ENCODE measurements at regions not wholly inside any gene's neighbourhood (a gene's known extent, or its start where the extent isn't known, plus 50 kb on each side); places are given as distances from the start of the nearest gene placed in this dataset.

DNA sequence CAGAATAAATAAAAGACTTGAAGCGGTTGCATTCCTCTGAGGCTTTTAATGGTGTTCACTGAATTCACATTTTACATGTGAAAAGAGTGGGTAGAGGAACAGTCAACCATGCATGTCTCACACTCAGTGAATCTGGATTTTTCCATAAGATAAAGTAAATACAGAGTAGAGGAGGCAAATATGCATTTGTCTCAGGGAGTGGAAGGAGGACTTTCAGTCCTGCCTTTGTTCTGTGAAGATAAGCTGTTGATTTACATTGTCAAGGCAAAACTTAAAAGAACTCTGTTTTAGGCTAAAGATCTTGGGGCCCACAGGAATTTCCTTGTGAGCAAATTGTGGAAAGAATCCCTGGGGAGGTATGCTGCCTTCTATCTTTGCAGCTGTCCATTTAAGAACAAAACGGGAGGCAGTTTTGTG is 825.3 kb upstream of the MBL2 start:
- Histone ChIP-seq H3K79me2 (ENCODE audit: insufficient read depth, low read length) (no peaks in the 10 kb centered on the region), H3K4me2 (replicated peaks; ENCODE audit: extremely low read depth, low read length, poor library complexity, severe bottlenecking) (no peak overlapping the region), H4K20me1 (ENCODE audit: insufficient read depth, low read length) (no peaks in the 10 kb centered on the region), H3K27me3 (ENCODE audit: control insufficient read depth in 2 of 2, insufficient read depth in 2 of 2, low read length in 2 of 2) (no peaks in the 10 kb centered on the region), H3K36me3 (replicated peaks in 1 of 2; ENCODE audit: control insufficient read depth in 1 of 2, insufficient read depth in 2 of 2, low read length in 2 of 2) (no peaks in the 10 kb centered on the region), H3K27ac (ENCODE audit: low read depth in 1 of 2, low read length in 2 of 2) (no peak overlapping the region), H2AFZ (ENCODE audit: insufficient read depth, low read depth, low read length, poor library complexity, severe bottlenecking) (no peak overlapping the region), H3K9ac (ENCODE audit: insufficient read depth, low read length, poor library complexity, severe bottlenecking) (no peak overlapping the region), H3K4me3 (replicated peaks in 1 of 3; ENCODE audit: low read depth in 2 of 3, low read length in 3 of 3) (no peak overlapping the region), H3K4me1 (ENCODE audit: control insufficient read depth in 1 of 2, insufficient read depth in 2 of 2, low read length in 2 of 2) (no peaks in the 10 kb centered on the region), H3K9me3 (replicated peaks in 1 of 2; ENCODE audit: control insufficient read depth in 1 of 2, insufficient read depth in 1 of 2, low read length in 2 of 2) (peaks cover 0 to 7% of the 10 kb centered on the region in 2 donors)
- WGBS (ENCODE audit: insufficient coverage), result no CpG with 5 or more reads among the region's 2 CpGs
- DNase-seq, result no peak
- intact Hi-C loops (cut with micrococcal nuclease), result no loop called here
- Mint-ChIP-seq H3K9me3 (peaks cover 0 to 10% (median 2%) of the 10 kb centered on the region in 7 donors), H3K4me3 (no peak overlapping the region), H3K36me3 (no peaks in the 10 kb centered on the region), H3K27me3 (ENCODE audit: low read depth in 3 of 3) (peaks cover 0 to 3% (median 2%) of the 10 kb centered on the region in 3 donors), H3K27ac (no peak overlapping the region), H3K4me1 (no peaks in the 10 kb centered on the region)
- TF ChIP-seq, protein P1, sequence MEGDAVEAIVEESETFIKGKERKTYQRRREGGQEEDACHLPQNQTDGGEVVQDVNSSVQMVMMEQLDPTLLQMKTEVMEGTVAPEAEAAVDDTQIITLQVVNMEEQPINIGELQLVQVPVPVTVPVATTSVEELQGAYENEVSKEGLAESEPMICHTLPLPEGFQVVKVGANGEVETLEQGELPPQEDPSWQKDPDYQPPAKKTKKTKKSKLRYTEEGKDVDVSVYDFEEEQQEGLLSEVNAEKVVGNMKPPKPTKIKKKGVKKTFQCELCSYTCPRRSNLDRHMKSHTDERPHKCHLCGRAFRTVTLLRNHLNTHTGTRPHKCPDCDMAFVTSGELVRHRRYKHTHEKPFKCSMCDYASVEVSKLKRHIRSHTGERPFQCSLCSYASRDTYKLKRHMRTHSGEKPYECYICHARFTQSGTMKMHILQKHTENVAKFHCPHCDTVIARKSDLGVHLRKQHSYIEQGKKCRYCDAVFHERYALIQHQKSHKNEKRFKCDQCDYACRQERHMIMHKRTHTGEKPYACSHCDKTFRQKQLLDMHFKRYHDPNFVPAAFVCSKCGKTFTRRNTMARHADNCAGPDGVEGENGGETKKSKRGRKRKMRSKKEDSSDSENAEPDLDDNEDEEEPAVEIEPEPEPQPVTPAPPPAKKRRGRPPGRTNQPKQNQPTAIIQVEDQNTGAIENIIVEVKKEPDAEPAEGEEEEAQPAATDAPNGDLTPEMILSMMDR (IDR thresholded peaks at IDR 0.05), result no peak

DNA sequence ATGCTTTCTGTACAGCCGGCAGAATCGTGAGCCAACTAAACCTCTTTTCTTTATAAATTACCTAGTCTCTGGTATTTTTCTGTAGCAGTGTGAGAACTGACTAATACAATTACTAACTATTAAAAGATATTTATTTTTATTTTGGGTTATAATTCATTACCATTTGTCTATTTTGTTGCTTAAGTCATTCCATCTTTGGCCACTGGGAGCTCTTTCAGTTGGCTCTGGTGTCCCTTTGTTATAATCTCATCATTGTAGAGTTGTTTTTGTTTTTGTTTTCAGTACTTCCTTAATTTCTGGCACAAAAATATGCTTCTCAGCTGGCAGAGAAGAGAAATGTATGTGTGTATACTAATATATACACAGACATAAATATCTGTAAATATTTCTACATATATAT is 807.9 kb upstream of the MBL2 start:
- H2AFZ ChIP-seq (ENCODE audit: insufficient read depth, low read depth, low read length, poor library complexity, severe bottlenecking), result no peak overlapping the region
- H3K36me3 ChIP-seq (replicated peaks in 1 of 2; ENCODE audit: control insufficient read depth in 1 of 2, insufficient read depth in 2 of 2, low read length in 2 of 2), result no peaks in the 10 kb centered on the region
- Mint-ChIP-seq H3K27me3 (ENCODE audit: low read depth in 3 of 3) (no peaks in the 10 kb centered on the region), H3K27ac (no peak overlapping the region), H3K36me3 (no peaks in the 10 kb centered on the region), H3K9me3 (peaks cover 0 to 7% (median 2%) of the 10 kb centered on the region in 7 donors), H3K4me1 (no peaks in the 10 kb centered on the region), H3K4me3 (no peak overlapping the region)
- no peaks in the 10 kb centered on the region for H3K4me1 ChIP-seq (ENCODE audit: control insufficient read depth in 1 of 2, insufficient read depth in 2 of 2, low read length in 2 of 2)
- H3K79me2 ChIP-seq (ENCODE audit: insufficient read depth, low read length), result no peaks in the 10 kb centered on the region
- H4K20me1 ChIP-seq (ENCODE audit: insufficient read depth, low read length), result no peaks in the 10 kb centered on the region
- H3K9me3 ChIP-seq (replicated peaks in 1 of 2; ENCODE audit: control insufficient read depth in 1 of 2, insufficient read depth in 1 of 2, low read length in 2 of 2), result peaks cover 0 to 4% of the 10 kb centered on the region in 2 donors
- H3K4me2 ChIP-seq (replicated peaks; ENCODE audit: extremely low read depth, low read length, poor library complexity, severe bottlenecking), result no peak overlapping the region
- no CpG with 5 or more reads among the region's 2 CpGs for WGBS (ENCODE audit: insufficient coverage)
- intact Hi-C loops (cut with micrococcal nuclease), result no loop called here
- no peak overlapping the region for H3K27ac ChIP-seq (ENCODE audit: low read depth in 1 of 2, low read length in 2 of 2)
- H3K27me3 ChIP-seq (ENCODE audit: control insufficient read depth in 2 of 2, insufficient read depth in 2 of 2, low read length in 2 of 2), result no peaks in the 10 kb centered on the region
- TF ChIP-seq, protein P1 (IDR thresholded peaks at IDR 0.05), result no peak
- no peak overlapping the region for H3K9ac ChIP-seq (ENCODE audit: insufficient read depth, low read length, poor library complexity, severe bottlenecking)
- H3K4me3 ChIP-seq (replicated peaks in 1 of 3; ENCODE audit: low read depth in 2 of 3, low read length in 3 of 3), result no peak overlapping the region
- DNase-seq, result no peak
